CD4-positive, alpha-beta T cell treated with Interleukin-4 for 1 hour (primary cell): ENCODE measurements at regions not wholly inside any gene's neighbourhood (a gene's known extent, or its start where the extent isn't known, plus 50 kb on each side); places are given as distances from the start of the nearest gene placed in this dataset.
"Not testable (repeated sequence)": the region's sequence is repeated elsewhere in the genome, so short reads cannot be mapped to it uniquely, and the experiment has no call there.

Experiments
- DNase-seq, 2 donors: peaks; one replicate each; pipeline ENCODE4 v3.0.0-alpha.2; 2020 to 2022

DNA sequence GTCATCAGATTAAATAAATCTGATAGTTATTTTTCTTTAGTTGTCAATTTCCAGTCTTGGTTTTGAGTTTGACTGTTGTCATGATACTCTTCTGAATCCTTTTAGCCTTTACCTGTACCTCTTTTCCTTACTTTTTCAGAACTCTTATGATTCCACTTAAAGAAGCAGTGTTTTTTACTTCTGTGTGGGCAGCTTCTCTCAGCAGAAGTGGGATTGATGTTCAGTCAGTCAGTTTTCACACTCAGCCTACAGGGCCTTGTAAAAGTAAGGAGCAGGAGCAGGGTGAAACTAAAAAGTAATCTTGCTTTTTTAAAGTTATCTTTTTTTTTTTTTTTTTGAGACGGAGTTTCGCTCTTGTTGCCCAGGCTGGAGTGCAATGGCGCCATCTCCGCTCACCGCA is 75.1 kb downstream of the HAUS1 start:
- DNase-seq = no peak

DNA sequence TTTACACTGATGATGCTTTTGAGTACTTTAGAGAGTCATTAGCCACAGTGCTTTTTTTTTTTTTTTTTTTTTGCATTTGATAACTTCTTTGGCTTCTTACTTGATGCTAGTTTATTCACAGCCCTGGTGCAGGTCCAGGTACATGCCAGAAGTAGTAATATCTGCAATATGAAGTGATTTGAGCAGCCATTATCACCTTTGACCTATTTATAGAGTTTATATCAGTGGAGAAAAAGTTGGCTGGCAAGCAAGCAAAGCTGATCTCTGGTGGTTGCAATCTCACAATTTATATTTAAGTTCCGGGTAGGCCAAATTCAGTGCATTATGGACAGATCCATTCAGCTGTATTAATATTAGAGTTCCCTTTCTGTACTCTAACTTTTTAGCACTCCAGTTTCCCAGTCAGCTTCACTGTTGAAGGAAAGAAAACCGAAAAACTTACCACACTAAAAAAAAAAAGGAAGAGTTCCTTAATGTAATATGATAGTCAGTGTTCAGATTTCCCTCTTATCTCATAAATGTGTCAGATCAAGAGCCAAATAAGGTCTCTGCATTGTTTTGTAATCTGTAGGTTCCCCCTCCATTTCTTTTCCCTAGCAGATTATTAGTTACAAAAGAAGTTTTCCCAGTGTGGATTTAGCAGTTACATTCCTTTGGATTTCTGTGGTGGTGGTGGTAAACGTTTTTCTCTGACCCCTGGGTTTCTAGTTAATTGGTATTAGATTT is 78.6 kb downstream of the HAUS1 start:
- no peak for DNase-seq

DNA sequence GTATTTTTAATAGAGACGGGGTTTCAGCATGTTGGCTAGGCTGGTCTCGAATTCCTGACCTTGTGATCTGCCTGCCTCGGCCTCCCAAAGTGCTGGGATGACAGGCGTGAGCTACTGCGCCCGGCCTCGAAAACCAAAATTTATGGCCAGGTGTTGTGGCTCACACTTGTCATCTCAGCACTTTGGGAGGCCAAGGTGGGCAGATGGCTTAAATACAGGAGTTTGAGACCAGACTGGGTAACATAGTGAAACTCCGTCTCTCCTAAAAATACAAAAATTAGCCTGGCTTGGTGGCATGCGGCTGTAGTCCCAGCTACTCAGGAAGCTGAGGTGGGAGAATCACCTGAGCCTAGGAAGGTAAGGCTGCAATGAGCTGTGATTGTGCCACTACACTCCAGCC is 80.1 kb downstream of the HAUS1 start:
- not testable (repeated sequence) for DNase-seq

DNA sequence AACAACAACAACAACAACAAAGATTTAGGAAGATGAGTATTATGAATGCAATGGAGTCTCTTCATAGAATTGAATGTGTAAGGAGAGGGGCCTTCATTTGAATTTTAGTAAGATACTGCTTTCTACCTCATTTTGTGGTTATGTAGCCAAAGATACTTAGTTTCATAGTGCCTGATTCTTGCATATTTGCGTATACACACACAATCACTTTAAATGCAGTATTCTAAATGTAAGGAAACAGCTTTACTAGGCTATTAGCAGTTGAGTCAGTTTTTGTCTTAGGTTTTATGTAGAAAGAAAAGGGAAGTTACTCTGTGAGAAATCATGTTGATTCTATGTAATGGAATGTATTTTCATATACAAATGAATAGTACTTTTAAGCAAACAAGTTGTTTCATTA is 80.5 kb downstream of the HAUS1 start:
- no peak for DNase-seq

DNA sequence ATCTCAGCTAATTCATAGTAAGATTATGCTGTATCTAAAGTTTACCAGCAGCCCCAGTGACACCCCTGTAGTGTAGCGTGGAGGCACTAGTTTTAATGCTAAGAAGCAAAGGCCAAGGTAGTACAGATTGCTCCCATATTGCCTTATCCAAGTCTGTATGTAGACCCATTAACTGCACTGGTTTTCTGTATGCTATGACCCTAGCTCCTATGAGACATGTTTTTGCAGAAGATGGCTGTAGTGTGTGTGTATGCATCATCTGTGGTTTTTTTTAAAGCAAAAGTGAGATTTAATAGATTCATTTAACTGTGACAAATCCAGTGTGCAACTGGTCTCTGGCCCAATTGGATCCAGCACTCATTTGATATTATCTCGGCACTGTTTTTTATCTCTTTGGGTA is 86.5 kb downstream of the HAUS1 start:
- DNase-seq = no peak

DNA sequence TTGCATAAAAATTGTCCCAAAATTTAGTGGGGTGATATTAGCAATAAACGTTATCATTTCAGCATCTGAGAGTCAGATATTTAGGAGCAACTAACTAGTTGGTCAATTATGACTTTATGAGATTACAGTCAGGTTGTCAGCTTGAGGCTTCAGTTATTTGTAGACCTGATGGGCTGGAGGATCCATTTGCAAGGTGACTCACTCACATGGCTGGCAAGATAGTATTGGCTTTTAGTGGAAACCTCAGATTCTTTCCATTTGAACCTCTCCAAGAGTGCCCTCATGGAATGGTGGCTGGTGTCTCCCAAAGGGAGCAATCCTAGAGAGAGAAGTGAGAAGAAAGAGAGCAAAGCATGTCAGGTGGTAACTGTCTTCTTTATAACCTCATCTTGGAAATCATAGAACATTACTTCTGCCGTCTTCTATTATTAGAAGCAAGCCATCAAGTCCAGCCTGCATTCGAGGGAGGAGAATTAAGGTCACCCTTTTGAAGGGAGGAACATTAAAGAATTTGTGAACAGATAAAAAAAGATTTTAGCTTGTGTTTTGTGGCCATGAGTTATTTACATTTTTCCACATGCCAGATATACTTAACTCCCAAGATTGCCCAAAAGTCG is 92.5 kb downstream of the HAUS1 start:
- DNase-seq = no peak

DNA sequence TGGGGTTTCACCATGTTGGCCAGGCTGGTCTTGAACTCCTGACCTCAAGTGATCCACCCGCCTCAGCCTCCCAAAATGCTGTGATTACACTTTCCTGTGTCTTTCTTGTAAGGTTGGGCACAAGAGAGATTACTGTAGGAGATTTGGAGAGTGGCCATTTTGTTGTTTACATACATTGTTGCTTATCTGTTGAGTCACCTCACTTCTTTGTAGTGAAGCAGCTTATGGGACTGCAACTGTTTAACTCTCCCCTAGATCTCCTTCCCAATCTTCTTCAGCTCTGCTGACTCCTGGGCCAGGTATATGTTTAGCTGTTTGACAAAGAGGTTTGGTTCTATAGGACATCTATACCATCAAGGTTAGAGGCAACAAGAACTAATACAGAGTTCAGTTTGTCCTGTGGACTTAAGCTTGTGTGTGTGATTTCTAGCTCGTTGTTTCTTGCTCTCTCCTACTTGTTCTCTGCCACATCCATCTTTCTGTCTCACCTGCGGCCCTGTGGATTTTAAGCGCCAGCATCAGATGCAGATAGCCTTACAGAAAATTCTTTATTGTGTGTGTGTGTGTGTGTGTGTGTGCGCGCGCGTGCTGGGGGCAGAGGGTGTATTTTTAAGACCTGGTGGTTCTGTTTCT is 95.4 kb downstream of the HAUS1 start:
- DNase-seq = no peak

DNA sequence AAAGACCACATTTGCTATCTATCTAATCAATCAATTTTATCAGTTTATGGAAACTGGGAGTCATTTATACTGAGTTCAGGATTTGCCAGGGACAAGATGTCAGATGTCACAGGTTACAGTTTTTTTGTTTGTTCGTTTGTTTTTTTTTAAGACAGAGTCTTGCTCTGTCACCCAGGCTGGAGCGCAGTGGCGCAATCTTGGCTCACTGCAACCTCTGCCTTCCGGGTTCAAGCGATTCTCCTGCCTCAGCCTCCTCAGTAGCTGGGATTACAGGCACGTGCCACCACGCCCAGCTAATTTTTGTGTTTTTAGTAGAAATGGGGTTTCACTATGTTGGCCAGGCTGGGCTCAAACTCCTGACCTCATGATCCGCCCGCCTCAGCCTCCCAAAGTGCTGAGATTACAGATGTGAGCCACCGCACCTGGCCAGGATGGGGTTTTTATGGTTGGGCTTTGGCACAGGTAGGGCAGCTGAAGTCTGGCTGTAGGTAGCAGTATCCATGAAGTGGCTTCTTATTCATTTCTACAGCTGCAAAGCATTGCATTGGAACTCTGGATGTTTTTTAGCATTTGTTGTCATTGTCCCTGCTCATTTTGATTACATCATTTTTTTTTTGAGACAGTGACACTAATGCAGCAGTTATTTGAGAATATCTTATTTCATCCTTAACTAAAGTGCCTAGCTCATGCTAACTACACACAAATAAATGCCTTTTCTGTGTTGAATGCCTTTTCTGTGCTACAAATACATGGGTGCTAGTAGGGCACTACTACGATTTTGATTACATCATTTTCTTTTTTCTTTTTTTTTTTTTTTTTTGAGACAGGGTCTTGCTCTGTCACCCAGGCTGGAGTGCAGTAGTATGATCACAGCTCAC is 96.2 kb downstream of the HAUS1 start:
- not testable (repeated sequence) for DNase-seq

DNA sequence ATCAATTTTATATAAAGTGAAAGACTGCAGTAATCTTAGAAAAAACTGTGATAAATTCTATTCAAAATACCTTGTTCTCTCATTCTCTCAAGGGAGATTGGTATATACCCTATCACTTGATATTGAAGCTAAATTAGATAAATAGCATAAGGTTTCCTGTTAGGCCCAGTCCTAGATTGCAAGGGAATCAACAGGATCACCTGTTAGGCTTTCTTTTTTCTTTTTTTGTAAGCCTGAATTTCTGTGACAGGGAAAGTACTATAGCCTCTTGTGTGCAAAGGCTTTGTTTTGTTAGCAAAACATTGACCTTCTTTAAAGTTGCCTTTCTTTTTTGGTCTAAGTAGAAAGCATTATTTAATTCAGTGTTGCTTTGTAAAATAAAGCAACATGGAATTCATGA is 100.0 kb downstream of the HAUS1 start:
- no peak for DNase-seq

DNA sequence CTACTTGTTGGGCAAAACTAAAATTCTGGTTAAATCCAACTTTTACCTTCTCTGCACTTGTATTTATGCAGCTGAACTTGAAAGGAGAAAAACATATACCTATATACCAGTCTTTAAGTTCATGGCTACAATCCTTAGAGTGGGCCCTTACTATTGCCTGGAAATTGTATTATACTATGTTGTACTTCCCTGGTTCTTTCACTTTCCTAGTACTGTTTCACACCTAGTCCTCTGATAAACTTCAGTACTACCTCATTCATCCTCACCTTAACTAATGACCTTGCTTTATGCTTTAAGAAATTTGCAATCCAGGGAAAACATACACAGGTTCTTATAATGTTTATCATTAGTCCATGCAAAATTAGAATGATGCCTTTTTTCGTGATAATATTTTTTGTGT is 103.8 kb downstream of the HAUS1 start:
- DNase-seq = no peak

DNA sequence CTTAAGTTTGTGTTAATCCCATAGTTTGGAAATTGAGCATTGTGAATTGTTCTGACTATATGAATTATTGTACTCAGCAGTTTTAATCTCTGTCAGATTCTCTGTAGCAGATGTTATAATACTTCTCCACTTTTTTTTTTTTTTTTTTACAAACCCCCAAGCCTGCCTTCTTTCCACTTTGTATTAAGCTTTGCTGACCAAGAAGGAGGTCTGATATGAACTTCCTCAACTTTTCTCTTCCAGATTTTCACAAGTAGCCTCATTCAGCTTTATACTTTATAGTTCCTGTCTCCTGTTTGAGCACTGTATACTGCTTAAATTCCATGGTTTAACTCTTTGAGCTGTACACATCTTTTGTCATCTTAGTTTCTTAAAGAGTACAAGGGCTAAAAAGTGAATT is 105.0 kb downstream of the HAUS1 start:
- no peak for DNase-seq

DNA sequence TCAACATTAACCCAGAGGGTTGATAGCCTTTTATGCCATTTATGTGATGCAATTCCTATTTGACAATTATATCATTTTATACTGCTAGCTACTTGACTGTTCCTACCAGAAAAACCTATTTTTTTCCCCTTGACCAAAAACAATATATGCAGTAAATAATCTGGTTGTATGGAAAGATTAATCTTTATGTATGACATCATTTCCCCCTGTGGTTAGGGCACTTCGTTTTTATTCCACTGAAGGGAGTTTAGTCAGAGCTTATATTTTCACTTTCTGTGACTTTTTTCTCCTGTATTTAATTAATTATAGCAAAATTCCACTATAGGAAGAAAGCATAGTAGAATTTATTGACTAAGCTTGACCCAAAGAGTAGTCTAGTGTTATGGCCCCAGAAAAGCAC is 107.6 kb downstream of the HAUS1 start:
- DNase-seq = peak in 1 of 2 donors; percentile 61

DNA sequence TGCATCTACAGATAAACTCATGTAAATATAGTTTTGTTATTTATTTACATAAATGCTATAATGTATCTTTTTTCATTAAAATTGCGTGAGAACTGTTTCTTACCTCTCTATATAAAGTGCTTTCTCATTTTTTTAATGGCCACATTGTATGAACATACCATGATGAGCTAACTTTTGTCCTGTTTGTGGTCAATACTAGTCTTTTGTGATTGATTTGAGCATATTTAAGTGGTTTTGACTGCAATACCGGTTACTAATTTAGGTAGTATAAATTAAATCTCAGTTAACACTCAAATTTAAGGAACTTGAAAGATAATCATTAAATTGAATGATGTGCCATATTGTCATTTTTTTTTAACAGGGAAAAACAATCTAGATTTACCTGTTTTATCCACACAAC is 108.2 kb downstream of the HAUS1 start:
- no peak for DNase-seq

DNA sequence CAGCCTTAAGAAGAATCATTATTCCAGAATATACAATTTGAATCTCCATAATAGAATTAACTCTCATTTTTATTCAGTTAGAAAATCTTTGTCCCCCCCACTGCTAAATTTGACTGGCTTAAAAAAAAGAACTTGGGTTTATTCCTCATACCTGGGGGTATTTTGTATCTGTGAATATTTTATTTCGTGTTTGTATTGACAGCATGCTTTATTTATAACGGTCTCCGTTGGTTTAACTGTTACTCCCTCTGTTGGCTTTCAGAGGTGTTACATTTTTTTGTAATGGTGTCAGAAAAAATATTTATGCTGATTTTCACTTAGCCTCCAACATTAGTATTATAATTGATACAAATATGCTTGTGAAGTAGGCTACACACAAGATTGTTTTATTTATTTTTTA is 109.1 kb downstream of the HAUS1 start:
- DNase-seq = peak in 1 of 2 donors; percentile 68

DNA sequence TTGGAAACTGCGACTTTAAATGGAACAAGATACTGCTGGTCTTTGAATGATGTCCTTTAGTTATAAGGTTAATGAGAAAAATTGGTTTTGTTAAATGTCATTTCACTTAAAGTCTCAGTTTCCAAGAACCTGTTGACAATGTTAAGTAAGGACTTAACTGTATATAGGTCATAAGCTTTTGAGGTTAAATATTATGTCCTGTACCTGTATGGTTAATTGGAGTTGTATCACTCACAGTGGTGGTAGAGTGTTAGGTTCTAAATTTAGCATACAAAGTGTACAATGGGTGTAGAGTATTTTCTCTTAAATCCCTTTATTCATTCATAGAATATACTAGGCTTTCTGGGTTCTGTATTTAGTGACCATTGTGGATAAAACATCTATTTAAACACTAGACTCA is 110.2 kb downstream of the HAUS1 start:
- no peak for DNase-seq

DNA sequence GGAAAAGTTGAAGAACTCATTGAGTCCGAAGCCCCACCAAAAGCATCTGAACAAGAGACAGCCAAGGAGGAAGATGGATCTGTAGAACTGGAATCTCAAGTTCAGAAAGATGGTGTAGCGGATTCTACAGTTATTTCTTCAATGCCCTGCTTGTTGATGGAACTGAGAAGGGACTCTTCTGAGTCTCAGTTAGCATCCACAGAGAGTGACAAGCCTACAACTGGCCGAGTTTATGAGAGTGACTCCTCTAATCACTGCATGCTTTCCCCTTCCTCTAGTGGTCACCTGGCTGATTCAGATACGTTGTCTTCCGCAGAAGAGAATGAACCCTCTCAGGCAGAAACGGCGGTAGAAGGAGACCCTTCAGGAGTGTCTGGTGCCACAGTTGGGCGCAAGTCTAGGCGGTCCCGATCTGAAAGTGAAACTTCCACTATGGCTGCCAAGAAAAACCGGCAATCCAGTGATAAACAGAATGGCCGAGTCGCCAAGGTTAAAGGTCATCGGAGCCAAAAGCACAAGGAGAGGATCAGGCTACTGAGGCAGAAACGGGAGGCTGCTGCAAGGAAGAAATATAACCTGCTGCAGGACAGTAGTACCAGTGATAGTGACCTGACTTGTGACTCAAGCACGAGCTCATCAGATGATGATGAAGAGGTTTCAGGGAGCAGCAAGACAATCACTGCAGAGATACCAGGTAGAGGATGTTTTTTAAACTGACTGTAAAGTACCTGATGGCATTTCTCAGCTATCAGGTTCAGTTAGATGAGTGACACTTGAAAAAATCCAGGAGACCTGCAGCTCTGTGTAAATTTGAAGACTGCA is 111.9 kb downstream of the HAUS1 start:
- DNase-seq = no peak

DNA sequence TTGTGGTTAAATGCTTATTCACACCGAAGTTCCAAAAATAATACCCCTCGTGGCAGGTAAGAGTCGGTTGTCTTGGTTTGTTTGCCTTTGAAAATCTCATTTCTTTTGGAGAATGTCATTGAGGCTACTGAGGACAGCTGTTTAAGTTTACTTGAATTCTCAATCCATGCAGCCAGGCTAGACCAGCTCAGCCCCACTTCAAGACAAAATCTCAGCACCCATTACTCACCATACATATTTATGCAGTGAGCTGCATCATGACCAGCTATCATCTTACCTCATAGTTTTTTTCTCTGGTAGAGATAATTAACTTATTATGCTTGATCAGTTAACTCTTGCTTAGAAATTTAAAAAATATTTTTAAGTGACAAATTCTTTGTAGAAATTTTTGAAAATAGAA is 115.9 kb downstream of the HAUS1 start:
- DNase-seq = no peak

DNA sequence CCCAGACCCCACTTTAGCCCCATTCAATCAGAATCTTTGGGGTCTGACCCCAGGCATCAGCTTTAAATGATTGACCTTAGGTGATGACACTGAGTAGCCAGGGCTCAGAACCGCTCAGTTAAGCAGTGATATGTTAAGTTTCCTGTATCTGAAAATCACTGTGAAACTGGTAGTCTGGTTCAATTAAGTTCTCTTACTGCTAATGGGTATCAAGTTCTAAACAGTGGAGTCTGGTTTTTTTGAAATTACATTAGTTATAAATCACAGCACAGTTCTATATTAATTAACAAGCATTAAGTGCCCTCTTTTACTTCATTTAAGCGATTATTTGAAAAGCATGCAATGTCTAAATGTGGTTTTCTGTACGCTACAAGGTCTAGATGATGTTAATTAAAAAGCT is 117.9 kb downstream of the HAUS1 start:
- DNase-seq = no peak

DNA sequence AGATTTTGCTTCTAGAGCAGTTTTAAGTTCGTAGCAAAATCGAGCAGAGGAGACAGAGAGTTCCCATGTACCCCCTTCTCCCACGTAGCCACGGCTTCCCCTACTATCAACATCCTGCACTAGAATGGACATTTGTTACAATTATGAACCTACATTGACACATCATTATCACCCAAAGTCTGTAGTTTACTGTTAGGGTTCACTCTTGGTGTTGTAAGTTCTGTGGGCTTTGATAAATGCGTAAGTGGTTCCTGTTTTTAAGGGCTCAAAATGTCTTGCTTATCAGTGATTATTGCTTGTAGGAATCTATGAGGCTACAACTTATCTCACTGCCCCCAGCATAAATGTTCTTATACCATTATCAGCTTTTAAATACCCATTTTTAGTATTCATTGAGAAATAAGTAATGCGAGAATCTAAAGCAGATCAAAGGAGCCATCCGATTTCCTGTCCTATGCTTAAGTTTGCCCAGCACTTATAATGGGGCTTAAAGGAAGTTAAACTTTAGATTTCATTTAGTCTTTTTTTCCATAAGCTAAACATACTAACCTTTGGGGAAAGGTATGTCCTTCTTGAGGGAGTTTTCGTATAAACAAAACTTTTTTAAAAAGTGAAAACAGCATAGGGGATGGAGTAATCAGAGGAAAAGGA is 118.7 kb downstream of the HAUS1 start:
- peak in 1 of 2 donors; percentile 25 for DNase-seq

DNA sequence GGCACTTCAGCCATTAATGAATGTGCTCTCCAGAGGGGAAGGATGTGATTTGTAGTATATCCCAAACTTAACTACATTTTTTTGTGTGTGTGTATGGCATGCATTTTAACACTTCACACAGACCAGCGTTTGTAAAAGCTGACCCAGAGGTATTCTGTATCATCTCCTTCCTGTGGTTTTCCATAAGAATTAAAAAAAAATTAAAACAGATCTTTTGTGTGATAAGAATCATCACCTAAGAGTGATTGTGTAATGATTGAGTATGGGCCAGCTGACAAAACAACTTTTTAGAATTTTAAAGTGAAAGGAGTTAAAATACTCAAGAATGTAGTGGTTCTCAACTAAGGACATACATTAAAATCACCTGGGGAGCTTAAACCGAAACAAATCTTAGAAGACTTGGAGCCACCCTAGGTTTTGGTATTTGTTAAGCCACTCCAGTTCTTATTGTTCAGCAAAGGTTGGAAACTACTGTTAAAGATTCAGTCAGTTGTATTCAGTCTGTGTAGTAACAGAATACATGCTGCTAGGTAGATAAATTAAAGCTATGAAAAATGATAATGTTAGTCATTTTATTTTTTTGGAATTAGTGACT is 120.1 kb downstream of the HAUS1 start:
- peak in 1 of 2 donors; percentile 60 for DNase-seq

DNA sequence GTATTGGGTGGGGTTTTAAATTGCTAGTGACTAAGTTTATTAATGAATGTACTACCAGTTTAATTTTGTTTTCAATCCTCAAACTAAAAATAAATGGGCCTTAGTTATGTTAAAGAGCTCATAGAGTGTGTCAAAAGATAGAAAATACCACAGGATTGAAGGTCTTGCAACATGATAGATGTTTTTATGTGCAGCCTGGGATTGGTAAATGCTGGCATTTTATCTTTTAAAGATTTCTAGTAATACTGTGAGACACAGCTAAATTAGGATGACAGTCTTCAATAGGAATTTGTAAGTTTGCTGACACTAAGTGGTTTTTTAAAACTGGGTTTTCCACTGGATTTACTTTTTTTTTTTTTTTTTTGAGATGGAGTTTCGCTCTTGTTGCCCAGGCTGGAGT is 122.3 kb downstream of the HAUS1 start:
- no peak for DNase-seq

DNA sequence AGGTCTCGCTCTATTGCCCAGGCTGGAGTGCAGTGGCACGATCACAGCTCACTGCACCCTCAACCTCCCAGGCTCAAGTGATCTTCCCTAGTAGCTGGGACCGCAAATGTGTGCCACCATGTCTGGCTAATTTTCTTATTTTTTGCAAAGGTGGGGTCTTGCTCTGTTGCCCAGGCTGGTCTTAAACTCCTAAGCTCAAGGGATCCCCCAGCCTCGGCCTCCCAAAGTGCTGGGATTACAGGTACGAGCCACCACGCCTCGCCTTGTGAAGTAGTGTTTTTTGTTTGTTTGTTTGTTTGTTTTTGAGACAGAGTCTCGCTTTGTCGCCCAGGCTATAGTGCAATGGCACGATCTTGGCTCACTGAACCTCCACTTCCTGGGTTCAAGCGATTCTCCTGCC is 125.5 kb downstream of the HAUS1 start:
- not testable (repeated sequence) for DNase-seq
